G401 (cell line): ENCODE measurements at regions not wholly inside any gene's neighbourhood (a gene's known extent, or its start where the extent isn't known, plus 50 kb on each side); places are given as distances from the start of the nearest gene placed in this dataset.

ENCODE experiments used
- DNase-seq: peaks from one replicate; pipeline ENCODE4 v3.0.0-alpha.2; 2015; ENCODE audit warnings: low spot score
- in situ Hi-C: cut with HindIII; loops from 2 replicates; pipeline ENCODE4 v1.10.0; 2016; ENCODE audit warnings: low sequenced_read_pairs, mixed read lengths

DNA sequence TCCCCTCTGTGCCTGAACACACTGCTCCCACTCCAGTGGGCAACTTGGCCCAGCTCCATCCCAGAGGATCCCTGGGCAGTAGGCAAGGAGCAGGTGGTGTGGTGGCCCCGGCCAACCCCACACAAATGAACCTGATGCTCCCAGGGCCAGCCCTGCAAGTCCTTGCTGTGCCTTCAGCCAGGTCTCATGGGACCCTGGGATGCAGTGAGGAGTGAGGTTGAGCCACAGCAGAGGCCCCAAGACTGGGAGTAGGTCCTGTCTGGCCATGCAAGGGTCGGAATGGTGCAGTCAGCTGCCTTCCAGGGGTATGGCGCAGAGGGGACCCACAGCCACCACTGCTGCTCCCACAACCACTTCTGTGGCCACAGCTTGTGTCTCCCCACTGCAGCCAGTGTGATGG is 234.5 kb upstream of the DKK2 start:
- no peak for DNase-seq
- in situ Hi-C loops, result no loop called here

GRCh38 chr4:107269175-107269574 is 233.1 kb upstream of the DKK2 start:
- in situ Hi-C loops, result no loop called here
- no peak for DNase-seq

GRCh38 chr4:107265859-107266258 is 229.7 kb upstream of the DKK2 start:
- in situ Hi-C loops, result no loop called here
- DNase-seq, result no peak

DNA sequence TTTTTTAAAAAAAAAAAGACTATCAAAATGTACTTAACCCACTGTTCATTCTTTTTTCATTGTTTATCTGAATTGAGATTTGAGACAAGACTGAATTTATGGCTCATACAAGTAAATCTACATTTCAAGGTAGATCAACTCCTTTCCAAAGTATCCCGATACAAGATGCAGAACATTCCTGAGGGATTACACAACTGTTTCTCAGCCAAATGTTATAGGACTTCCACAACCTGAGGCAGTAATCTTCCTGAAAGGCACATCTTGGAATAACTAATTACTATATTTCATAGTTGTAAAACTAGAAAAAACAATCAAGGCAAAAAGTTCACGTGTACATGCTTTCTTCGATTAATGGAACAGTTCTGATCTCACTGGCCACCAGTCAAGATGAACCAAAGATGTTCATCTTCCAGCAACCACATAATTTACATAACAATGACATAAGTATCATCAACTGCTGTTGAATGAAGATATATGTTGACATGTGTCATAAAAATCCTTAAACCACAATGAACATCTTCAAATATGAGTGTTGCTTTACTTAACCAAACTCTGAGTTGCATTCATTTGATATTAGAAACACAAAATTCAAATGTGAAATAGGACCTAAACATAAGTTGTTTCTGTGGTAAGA is 225.2 kb upstream of the DKK2 start:
- no peak for DNase-seq
- in situ Hi-C loops, result no loop called here

DNA sequence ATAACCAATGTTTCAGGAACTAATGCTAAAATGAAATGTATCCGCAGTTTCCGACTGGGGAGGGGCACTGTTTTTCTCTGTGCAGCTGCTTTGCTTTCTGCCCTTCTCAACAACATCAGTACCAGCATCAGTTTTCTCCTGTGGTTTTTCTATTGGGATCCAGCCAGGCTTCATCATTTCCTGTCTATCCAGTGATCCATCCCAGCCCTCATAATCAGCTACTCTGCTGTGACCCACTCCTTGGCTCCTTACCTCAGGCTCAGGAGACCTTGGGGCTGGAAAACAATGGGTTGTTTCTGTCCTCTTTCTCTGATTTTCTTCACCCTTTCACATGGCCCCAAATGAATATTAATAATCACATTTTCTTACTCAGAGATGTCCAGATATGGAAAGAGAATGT is 222.2 kb upstream of the DKK2 start:
- DNase-seq, result no peak
- in situ Hi-C loops, result no loop called here

- in situ Hi-C loops, result no loop called here
- no peak for DNase-seq
Measured at GRCh38 chr4:107255596-107255995, 219.5 kb upstream of the DKK2 start.

DNA sequence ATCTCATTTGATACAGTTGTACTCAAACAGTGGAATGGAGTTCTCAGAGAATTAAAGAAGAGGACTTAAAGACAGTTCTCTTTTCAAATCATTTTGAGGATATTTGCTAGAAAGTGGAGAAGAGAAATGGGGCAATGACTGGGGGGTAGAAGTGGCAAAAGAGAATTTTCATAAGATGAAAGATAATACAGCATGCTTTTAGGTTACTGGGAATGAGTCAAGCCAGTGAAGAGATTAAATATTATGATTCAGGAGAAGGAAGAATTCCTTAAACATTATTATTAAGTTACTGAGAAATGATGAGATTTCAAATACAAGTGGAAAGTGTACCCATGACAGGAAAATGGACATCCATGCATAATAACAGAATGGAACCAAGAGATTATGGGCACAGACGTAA is 219.0 kb upstream of the DKK2 start:
- in situ Hi-C loops, result no loop called here
- DNase-seq, result no peak

DNA sequence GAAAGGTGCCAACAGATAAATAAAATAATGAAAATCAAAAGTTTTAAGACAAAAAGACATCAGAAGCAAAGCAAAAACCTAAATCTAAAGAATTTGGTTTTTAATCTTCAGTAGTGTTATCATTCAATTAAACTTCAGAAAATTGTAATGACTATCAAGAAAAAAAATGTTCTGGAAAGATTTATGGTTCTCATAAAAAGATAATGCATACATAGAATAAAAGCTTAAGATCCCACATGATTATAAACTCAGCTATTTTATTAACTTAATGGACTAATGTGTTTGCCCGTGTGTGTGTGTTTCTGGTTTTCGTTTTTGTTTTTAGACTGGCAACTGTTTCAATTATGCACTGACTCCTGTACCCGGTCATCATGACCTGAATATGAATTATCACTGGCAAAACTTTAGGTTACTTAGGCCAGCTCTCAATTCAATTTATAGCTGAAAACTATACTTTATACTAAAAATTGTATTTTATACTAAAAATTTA is 217.5 kb upstream of the DKK2 start:
- in situ Hi-C loops, result no loop called here
- DNase-seq, result no peak

DNA sequence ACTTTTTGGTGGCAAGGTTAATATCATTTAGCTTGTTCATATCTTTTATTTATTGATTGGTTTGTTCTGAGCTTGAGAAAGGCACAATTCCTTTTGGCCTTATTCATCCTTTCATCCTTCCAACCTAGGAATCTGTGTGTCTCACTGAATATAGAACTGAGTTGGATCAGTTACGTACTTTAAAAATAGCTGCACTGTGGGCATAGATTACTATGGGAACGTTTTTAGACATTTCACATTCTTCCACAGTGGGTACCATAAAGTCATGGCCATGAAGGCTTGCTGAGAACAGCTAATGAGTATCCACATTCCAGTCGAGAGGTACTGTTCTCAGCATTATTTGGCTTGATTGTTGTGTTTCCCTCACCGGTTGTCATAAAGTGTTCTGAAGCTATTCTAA is 217.0 kb upstream of the DKK2 start:
- no peak for DNase-seq
- in situ Hi-C loops, result no loop called here

DNA sequence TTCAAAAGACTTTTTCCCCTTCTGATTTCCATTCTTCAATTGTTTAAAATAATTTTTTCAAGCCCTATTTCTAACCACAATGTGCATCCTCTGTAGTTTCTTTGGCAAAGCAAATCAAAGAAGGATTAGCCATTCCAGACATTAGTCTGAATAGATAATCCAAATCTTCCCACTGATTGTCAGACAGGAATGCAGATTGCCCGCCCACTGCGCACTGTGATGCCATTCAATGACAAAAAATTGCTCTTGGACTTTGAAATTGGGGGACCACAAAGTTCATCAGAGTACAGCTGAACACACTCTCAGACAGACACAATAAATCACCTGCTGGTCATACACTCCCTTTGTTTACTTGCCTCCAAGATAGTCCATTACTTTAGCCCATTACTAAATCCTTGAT is 216.5 kb upstream of the DKK2 start:
- no peak for DNase-seq
- in situ Hi-C loops, result no loop called here

GRCh38 chr4:107248571-107248970 is 212.5 kb upstream of the DKK2 start:
- no peak for DNase-seq
- in situ Hi-C loops, result no loop called here

DNA sequence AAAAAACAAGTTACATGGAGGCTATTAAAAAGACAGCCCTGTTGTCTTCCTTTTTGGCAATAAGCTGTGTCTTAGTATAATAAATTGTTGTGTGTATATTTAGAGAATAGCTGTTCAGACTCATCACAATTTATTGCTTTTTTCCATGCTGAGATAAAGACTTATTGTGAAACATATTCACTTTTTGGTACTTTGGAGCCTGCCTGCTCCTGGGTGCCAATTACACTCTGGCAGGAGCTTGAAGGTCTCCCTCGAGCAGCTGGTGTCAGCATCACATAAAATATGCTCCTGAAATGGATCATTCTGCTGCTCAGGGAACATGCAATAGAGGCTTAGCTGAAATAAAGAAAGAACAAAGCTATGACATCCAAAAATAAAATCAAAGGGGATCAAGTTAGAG is 211.6 kb upstream of the DKK2 start:
- in situ Hi-C loops, result no loop called here
- no peak for DNase-seq

DNA sequence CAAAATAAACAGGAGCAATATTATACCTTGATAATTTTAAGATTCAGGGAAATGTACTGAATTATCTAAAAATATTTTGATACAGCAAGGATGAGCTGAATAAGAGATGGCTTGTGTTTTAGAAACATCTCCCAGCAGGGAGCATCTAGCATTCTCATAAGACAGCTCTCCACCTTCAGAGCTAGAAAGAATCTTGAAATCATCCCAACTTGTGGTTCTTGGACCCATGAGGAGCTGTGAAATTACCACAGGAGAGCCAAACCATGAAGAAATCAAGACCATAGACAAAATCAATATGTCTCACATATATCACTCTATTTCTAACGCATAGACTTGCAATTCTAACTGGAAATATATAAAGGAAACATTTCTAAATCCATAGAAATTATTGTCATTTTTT is 210.6 kb upstream of the DKK2 start:
- in situ Hi-C loops, result no loop called here
- DNase-seq, result no peak

GRCh38 chr4:107243141-107243781 is 207.1 kb upstream of the DKK2 start:
- in situ Hi-C loops, result no loop called here
- no peak for DNase-seq

DNA sequence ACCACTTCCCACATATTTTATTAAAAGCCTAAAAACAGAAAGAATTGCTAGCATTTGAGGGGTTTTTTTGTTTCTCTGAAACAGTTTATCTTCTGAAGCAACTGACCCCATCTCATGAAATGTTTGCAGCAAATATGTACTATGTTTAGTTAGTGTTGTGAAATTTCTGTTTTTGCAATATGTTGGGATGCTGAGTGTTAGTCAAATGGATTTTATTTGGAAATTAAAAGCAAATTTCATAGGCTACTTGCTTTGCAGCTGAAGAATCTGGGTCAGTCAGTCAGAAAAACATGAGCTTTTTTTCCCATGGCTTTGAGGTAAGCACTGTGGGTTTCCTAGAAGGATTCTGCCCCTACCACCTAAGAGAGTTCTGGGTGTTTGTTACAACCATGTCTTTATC is 184.9 kb upstream of the DKK2 start:
- in situ Hi-C loops, result no loop called here
- no peak for DNase-seq

DNA sequence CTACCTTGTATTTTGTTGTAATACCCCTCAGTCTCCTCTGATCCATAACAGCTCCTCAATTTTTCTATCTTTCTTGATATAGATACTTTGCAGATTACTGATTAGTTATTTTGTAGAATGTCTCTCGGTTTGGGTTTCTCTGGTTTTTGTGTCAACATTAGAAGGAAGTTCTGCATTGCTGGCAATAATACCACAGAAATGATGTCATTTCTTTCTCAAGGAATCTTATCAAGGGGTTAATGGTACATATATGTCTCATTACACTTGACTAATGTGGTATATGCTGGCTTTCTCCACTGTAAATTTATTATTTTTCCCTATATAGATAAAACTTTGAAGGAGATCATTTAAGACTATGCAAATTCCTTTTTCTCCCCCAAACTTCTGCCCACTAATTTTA is 183.6 kb upstream of the DKK2 start:
- no peak for DNase-seq
- in situ Hi-C loops, result no loop called here

GRCh38 chr4:107216379-107216778 is 180.3 kb upstream of the DKK2 start:
- in situ Hi-C loops, result no loop called here
- DNase-seq, result no peak

DNA sequence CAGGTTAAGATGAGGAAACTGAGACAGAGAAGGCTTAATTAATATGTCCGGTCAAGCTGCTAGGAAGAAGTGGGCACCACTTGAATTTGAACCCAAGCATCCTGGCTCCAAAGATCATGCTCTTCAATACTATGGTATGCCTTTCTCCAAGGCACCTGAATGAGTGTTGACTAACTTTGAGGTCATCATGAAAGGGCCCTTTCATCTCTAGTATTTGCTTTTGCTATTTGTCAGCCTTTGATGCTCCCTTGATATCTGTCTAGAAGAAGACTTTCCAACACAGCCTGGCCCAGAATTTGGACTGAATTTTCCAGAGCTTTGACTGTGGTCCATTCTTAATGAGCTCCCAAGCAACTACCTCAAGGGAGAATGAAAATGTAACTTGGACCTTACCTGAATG is 179.1 kb upstream of the DKK2 start:
- no peak for DNase-seq
- in situ Hi-C loops, result no loop called here

DNA sequence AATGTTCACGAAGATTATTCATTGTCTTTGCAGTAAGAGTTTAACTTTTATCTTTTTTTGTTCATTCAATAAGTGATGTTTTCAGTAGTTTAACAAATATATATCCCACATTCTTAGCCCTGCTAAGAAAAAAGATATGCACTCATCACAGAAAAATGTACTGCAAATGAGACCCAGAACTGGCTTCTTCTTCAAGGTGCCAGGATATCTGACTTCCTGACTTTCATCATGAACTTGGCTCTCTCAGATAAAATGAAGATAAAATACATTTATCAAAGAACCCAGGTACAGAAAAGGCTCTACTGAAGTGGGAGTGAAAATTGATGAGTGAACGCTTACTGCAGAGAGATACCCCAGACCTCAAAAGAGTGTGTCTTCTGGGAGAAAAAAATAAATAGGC is 177.8 kb upstream of the DKK2 start:
- no peak for DNase-seq
- in situ Hi-C loops, result no loop called here

GRCh38 chr4:107213410-107213809 is 177.3 kb upstream of the DKK2 start:
- no peak for DNase-seq
- in situ Hi-C loops, result no loop called here

GRCh38 chr4:107212565-107212964 is 176.5 kb upstream of the DKK2 start:
- in situ Hi-C loops, result no loop called here
- no peak for DNase-seq
